Loucy (cell line): ENCODE measurements at regions not wholly inside any gene's neighbourhood (a gene's known extent, or its start where the extent isn't known, plus 50 kb on each side); places are given as distances from the start of the nearest gene placed in this dataset.

Source experiments
- H2AFZ ChIP-seq: fragments of 200-600 bp; sonication (generic); 2 replicates; pipeline ENCODE4 v1.6.0; 2016; ENCODE audit warnings: antibody characterized with exemption, mild to moderate bottlenecking, low read length, moderate library complexity
- H3F3A ChIP-seq: fragments of 200-600 bp; 2 replicates; pipeline ENCODE4 v1.6.0; 2016; ENCODE audit warnings: antibody characterized with exemption, low read depth, mild to moderate bottlenecking
- H3K27me3 ChIP-seq: fragments of 200-600 bp; sonication (generic); 2 replicates; pipeline ENCODE4 v1.6.1; 2014; ENCODE audit warnings: low read length, mild to moderate bottlenecking; ENCODE audit not compliant: insufficient read depth, poor library complexity, severe bottlenecking
- H3K36me3 ChIP-seq: fragments of 200-600 bp; sonication (generic); 2 replicates; pipeline ENCODE4 v1.6.1; 2016; ENCODE audit warnings: low read length; ENCODE audit not compliant: insufficient read depth
- H3K4me1 ChIP-seq: fragments of 200-600 bp; sonication (generic); 2 replicates; pipeline ENCODE4 v1.5.1; 2014; ENCODE audit warnings: low read length, mild to moderate bottlenecking; ENCODE audit not compliant: insufficient read depth, poor library complexity, severe bottlenecking
- H3K4me2 ChIP-seq: fragments of 200-600 bp; sonication (generic); 2 replicates; pipeline ENCODE4 v1.6.0; 2014; ENCODE audit warnings: antibody characterized with exemption, low read length, low read depth, mild to moderate bottlenecking; ENCODE audit not compliant: poor library complexity, severe bottlenecking
- H3K4me3 ChIP-seq: fragments of 200-600 bp; sonication (generic); 2 replicates; pipeline ENCODE4 v1.5.1; 2014; ENCODE audit warnings: low read length, mild to moderate bottlenecking, mixed read lengths; ENCODE audit not compliant: poor library complexity, severe bottlenecking
- H3K79me2 ChIP-seq: fragments of 200-600 bp; sonication (generic); 2 replicates; pipeline ENCODE4 v1.6.1; 2014; ENCODE audit warnings: low read length; ENCODE audit not compliant: insufficient read depth
- H3K9ac ChIP-seq: fragments of 200-600 bp; sonication (generic); 2 replicates; pipeline ENCODE4 v1.6.0; 2014; ENCODE audit warnings: mild to moderate bottlenecking, low read depth, low read length, moderate library complexity; ENCODE audit not compliant: poor library complexity, severe bottlenecking
- H3K9me2 ChIP-seq: fragments of 200-600 bp; sonication (generic); replicated peaks from 2 replicates; pipeline ENCODE4 v1.6.1; 2016; ENCODE audit warnings: low read depth, low read length, mixed read lengths
- H3K9me3 ChIP-seq: fragments of 200-600 bp; sonication (generic); 2 replicates; pipeline ENCODE4 v1.6.1; 2014; ENCODE audit warnings: mild to moderate bottlenecking, antibody characterized with exemption, low read length, low read depth; ENCODE audit not compliant: insufficient read depth
- H4K20me1 ChIP-seq: fragments of 200-600 bp; sonication (generic); 2 replicates; pipeline ENCODE4 v1.6.0; 2014; ENCODE audit warnings: antibody characterized with exemption, low read length, mild to moderate bottlenecking; ENCODE audit not compliant: insufficient read depth, poor library complexity, severe bottlenecking
- EZH2phosphoT487 ChIP-seq: fragments of 200-600 bp; IDR thresholded peaks from 2 replicates; pipeline ENCODE4 v1.6.1; 2018; ENCODE audit warnings: antibody characterized with exemption, mild to moderate bottlenecking, moderate library complexity, borderline replicate concordance
- TF ChIP-seq, protein P1 (sequence below): fragments of 200-600 bp; sonication (generic); conservative IDR thresholded peaks from 2 replicates; pipeline ENCODE4 v1.5.1; 2014; ENCODE audit warnings: mild to moderate bottlenecking, antibody characterized with exemption, low read length

DNA sequence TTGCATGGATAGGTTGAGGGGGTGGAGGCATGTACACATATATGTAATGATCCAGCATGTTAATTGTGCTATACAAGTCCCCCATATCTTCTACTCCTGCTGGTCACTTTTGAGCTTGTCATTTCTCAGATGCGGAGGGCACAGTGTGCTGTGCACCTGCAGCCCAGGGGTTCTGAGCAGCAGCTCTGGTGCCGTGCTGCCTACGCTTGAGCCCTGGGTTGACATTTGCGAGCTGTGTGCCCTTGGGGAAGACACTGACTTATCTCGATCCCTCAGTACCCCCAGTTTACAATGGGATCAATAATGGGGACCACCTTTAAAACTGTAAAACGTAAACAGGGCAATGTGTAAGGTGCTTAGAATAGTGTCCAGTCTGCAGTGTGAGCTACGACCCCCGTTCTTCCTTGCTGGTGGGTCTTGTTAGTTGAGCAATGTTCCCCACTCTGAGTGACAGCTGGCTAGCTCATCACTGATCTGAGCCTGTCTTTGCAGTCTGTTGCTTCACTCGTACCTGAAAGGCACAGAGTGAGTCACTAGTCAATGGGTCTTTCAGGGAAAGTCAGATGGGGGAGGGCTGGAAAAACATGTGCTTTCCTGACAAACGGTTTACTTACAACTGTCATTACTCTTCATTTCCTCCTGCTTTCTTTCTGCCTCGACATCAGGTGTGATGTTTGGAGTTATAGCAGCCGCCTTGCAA lies 91.7 kb downstream of the SLC2A10 start:
- no peaks in the 10 kb centered on the region for H3K9me2 ChIP-seq
- no peak overlapping the region for H3K4me2 ChIP-seq
- H3K79me2 ChIP-seq: no peaks in the 10 kb centered on the region
- H3K9me3 ChIP-seq: no peaks in the 10 kb centered on the region
- H3K9ac ChIP-seq: no peak overlapping the region
- H3K4me1 ChIP-seq: no peaks in the 10 kb centered on the region
- TF ChIP-seq, protein P1, sequence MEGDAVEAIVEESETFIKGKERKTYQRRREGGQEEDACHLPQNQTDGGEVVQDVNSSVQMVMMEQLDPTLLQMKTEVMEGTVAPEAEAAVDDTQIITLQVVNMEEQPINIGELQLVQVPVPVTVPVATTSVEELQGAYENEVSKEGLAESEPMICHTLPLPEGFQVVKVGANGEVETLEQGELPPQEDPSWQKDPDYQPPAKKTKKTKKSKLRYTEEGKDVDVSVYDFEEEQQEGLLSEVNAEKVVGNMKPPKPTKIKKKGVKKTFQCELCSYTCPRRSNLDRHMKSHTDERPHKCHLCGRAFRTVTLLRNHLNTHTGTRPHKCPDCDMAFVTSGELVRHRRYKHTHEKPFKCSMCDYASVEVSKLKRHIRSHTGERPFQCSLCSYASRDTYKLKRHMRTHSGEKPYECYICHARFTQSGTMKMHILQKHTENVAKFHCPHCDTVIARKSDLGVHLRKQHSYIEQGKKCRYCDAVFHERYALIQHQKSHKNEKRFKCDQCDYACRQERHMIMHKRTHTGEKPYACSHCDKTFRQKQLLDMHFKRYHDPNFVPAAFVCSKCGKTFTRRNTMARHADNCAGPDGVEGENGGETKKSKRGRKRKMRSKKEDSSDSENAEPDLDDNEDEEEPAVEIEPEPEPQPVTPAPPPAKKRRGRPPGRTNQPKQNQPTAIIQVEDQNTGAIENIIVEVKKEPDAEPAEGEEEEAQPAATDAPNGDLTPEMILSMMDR: no peak
- TF ChIP-seq EZH2phosphoT487: no peak
- no peaks in the 10 kb centered on the region for H3K27me3 ChIP-seq
- H3F3A ChIP-seq: no peaks in the 10 kb centered on the region
- H4K20me1 ChIP-seq: no peaks in the 10 kb centered on the region
- no peak overlapping the region for H3K4me3 ChIP-seq
- no peaks in the 10 kb centered on the region for H3K36me3 ChIP-seq
- no peak overlapping the region for H2AFZ ChIP-seq

DNA sequence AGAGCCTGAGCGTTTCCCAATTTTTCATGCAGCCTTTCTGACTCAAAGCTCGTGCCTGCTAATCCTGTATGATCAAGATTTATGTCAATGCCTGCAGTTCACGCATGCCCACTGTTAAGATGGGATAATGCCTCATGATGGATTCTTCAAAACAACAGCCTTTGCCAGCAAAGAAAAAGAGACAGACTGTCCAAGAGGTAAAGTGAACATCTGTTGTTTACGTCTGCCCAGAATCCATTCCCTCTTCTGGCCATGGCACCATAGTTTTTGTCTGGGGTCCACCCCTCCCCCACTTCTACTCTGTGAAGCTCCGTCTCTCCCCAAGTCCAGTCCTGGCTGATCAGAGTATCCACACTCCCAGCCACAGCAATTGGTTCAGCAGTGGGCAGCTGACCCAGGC lies 91.9 kb upstream of the EYA2 start:
- no peaks in the 10 kb centered on the region for H3K9me2 ChIP-seq
- no peak for TF ChIP-seq EZH2phosphoT487
- TF ChIP-seq, protein P1: no peak
- H3K4me2 ChIP-seq: no peak overlapping the region
- H3K9me3 ChIP-seq: no peaks in the 10 kb centered on the region
- no peak overlapping the region for H3K9ac ChIP-seq
- no peaks in the 10 kb centered on the region for H3K4me1 ChIP-seq
- H3F3A ChIP-seq: no peaks in the 10 kb centered on the region
- no peaks in the 10 kb centered on the region for H3K79me2 ChIP-seq
- H3K4me3 ChIP-seq: no peak overlapping the region
- H2AFZ ChIP-seq: no peak overlapping the region
- H3K36me3 ChIP-seq: no peaks in the 10 kb centered on the region
- no peaks in the 10 kb centered on the region for H4K20me1 ChIP-seq
- H3K27me3 ChIP-seq: no peaks in the 10 kb centered on the region

DNA sequence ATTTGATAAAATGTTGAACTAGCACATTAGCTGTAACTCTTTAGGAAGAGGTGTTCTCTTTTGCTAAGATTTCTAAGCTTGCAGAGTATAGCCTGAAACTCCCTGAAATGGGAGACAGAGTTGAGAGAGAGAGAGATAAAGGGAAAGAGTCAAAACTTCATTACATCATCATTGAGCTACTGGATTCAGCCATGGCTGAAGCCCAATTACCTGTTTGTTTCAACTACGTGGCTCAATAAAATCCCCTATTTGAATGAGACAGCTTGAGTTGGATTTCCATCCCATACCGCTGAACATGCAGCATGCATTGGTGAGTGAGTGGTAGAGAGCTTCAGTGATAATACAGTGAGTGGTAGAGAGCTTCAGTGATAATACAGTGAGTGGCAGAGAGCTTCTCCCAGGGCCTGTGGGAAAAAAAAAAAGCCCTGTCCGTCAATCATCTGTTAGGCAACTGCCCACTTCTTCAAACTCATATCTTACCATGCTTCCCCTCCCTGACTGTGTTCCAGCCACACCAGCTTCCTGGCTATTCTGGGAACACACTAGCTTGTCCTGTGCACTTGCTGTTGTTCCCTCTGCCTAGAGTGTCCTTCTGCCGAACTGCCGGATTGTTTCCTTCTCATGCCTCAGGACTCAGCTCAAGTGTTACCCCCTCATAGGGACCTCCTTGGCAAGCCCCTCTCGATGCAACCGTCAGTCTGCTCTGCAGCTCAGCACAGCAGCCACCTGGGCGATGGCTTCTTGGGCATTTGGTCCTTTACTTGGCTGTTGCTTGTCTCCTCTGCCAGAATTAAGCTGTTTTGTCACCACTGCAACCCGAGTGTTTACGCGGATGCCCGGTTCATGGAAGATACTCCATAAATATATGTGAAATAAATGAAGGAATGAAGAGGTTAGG lies 91.3 kb upstream of the EYA2 start:
- Histone ChIP-seq H4K20me1 (no peaks in the 10 kb centered on the region), H3F3A (no peaks in the 10 kb centered on the region), H3K27me3 (no peaks in the 10 kb centered on the region), H3K4me3 (no peak overlapping the region), H2AFZ (no peak overlapping the region), H3K36me3 (no peaks in the 10 kb centered on the region), H3K4me1 (no peaks in the 10 kb centered on the region), H3K9me2 (no peaks in the 10 kb centered on the region), H3K9ac (no peak overlapping the region), H3K9me3 (no peaks in the 10 kb centered on the region), H3K4me2 (no peak overlapping the region), H3K79me2 (no peaks in the 10 kb centered on the region)
- TF ChIP-seq EZH2phosphoT487: no peak
- TF ChIP-seq, protein P1: no peak
